GM12873 (cell line): ENCODE measurements at regions not wholly inside any gene's neighbourhood (a gene's known extent, or its start where the extent isn't known, plus 50 kb on each side); places are given as distances from the start of the nearest gene placed in this dataset.

Source experiments
- TF ChIP-seq, protein P1 (sequence below): IDR thresholded peaks from 2 replicates; pipeline ENCODE4 v1.5.1; 2012; ENCODE audit warnings: low read depth, mild to moderate bottlenecking, moderate library complexity, low read length, control low read depth; ENCODE audit not compliant: insufficient read depth; ENCODE audit errors: missing control alignments

- TF ChIP-seq, protein P1, sequence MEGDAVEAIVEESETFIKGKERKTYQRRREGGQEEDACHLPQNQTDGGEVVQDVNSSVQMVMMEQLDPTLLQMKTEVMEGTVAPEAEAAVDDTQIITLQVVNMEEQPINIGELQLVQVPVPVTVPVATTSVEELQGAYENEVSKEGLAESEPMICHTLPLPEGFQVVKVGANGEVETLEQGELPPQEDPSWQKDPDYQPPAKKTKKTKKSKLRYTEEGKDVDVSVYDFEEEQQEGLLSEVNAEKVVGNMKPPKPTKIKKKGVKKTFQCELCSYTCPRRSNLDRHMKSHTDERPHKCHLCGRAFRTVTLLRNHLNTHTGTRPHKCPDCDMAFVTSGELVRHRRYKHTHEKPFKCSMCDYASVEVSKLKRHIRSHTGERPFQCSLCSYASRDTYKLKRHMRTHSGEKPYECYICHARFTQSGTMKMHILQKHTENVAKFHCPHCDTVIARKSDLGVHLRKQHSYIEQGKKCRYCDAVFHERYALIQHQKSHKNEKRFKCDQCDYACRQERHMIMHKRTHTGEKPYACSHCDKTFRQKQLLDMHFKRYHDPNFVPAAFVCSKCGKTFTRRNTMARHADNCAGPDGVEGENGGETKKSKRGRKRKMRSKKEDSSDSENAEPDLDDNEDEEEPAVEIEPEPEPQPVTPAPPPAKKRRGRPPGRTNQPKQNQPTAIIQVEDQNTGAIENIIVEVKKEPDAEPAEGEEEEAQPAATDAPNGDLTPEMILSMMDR: no peak
These were observed 271.2 kb upstream of the IRX2 start for GRCh38 chr5:3022665-3023064.

DNA sequence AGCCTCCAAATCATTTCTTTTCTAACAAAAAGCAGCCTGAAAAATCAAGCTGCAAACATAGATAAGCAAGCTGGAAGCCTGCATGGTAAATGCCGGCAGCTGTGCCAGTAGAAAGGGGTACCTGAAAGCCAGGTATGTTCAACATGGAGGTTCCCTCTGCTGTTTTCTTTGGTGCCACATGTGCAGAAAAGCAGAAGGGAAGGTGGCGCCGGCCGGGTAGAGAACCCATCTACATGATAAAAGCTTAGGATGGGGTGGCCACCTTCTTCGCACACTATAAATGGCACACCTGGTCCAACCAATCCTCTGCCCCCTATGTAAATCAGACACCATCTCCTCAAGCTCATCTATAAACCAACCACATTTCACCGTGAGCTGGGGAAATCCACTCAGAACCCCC is 268.9 kb upstream of the IRX2 start:
- TF ChIP-seq, protein P1: no peak

GRCh38 chr5:3019045-3019444 is 267.6 kb upstream of the IRX2 start:
- TF ChIP-seq, protein P1: no peak

DNA sequence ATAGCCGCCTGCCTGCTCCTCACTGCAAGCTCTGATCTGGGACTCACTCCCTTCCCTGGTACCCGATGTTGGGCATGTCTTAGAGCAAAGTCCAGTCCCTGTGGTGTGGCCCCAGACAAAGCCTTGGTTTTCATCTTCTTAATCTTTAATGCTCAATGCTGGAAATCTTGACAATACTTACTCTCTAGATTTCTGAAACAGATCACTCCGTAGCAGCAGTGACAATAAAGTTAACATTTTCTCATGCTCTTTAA is 260.2 kb upstream of the IRX2 start:
- TF ChIP-seq, protein P1: no peak

GRCh38 chr5:3010953-3011763 is 259.7 kb upstream of the IRX2 start:
- TF ChIP-seq, protein P1: no peak

- TF ChIP-seq, protein P1: no peak
These were observed 258.9 kb upstream of the IRX2 start for GRCh38 chr5:3010301-3010952.

- TF ChIP-seq, protein P1: no peak
These were observed 258.1 kb upstream of the IRX2 start for GRCh38 chr5:3009605-3010004.
